ENCODE measurements at regions not wholly inside any gene's neighbourhood (a gene's known extent, or its start where the extent isn't known, plus 50 kb on each side); places are given as distances from the start of the nearest gene placed in this dataset.
"Not testable (repeated sequence)": the region's sequence is repeated elsewhere in the genome, so short reads cannot be mapped to it uniquely, and the experiment has no call there.

GRCh38 chr22:49012712-49013395, 814.8 kb downstream of the BRD1 start:
- no peak for ATAC-seq (ENCODE audit: poor library complexity)
- intact Hi-C loops (cut with DNase I) = no loop called here
- no peak for DNase-seq

GRCh38 chr22:49011769-49012648, 815.7 kb downstream of the BRD1 start:
- DNase-seq = no peak
- no peak for ATAC-seq (ENCODE audit: poor library complexity)
- intact Hi-C loops (cut with DNase I) = no loop called here

DNA sequence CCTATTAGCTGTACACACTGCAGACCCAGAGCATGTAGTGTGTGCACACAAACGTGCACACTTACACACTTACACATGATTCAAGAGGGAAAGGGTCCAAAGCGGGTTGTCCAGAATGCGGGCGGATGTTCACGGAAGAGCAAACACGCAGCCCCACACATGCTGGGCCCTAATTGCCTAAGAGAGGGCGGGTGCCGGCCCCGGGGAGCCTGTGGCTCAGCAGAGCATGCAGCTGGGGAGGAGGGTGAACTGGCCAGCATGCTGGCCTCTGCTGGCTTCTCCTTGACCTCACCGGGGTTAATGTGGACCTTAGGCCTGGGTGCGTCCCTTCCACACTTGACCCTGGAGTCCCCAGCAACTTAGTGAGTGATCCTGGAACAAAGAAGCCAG, 816.3 kb downstream of the BRD1 start:
- intact Hi-C loops (cut with DNase I) = no loop called here
- ATAC-seq (ENCODE audit: poor library complexity) (no peak), DNase-seq (no peak)

- ATAC-seq (ENCODE audit: poor library complexity) (no peak), DNase-seq (no peak)
- intact Hi-C loops (cut with DNase I) = no loop called here
Observed at GRCh38 chr22:49010901-49011300, 816.8 kb downstream of the BRD1 start.

DNA sequence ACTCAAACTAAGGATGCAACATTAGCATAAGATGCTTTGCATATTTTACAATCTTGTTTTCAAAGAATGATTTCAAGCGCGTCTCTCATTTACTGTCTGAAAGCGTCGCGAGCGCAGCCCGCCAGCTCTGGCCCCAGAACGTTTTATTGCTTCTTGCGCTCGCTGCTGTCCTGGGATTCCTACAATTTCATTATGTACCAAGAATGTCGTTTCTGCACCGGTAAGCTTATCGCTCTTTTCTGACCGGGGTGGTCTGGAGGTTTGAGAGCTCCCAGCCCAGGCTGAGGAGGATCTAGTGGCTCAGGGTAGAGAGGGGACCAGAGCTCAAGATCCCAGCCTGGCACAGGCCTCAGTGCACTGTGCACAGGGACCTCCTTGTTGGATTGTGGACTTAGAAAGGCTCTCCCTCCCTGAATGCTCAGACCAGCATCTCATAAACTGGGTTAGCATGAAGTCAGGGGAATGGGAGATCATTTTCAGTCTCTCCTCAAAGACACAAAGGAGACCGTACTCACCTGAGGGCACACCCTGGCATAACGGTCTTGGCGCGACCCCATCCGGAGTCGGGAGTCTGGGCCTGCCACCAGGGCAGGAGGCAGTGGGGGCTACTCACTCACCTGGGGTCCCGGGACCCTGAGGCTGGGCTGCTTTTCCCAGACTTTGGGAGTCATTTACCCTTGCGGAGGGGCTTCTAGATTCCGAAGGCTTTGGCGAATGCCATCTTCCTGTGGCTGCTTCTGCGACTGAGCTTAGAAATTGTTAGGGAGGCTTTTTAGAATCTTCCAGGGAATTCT, 817.4 kb downstream of the BRD1 start:
- intact Hi-C loops (cut with DNase I) = no loop called here
- DNase-seq = no peak
- ATAC-seq (ENCODE audit: poor library complexity) = no peak

DNA sequence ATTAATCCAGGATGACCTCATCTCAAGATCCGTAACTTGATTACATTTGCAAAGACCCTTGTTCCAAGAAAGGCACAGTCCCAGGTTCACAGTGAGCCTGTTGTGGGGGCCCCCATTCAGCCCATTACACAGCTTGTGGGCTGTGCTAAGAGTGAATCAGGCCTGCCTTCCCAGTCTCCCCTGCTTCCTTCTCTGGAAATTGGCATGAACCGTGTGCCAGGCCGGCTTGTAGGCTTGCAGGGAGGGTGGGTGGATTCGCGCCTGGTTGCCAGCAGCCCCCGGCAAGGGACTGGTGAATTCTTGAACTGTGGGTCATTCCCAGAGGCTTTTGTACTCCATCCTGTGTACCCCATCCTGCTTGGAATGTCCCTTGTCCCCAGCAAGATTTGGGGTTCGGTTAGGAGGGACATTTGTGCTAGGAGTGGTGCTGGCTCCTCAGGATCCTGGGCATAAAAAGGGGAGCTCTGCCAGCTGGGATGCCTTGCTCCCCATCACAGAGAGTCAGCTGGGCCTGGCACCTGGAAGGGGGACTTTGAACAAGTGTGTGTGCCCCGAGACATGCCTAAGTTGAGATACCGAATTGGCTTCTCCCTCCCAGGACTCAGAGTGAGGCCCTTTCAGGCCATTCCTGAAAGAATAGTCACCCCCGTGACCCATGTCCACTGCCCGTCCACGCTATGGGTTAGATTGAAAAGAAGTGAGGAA, 818.2 kb downstream of the BRD1 start:
- intact Hi-C loops (cut with DNase I) = no loop called here
- DNase-seq = no peak
- no peak for ATAC-seq (ENCODE audit: poor library complexity)

DNA sequence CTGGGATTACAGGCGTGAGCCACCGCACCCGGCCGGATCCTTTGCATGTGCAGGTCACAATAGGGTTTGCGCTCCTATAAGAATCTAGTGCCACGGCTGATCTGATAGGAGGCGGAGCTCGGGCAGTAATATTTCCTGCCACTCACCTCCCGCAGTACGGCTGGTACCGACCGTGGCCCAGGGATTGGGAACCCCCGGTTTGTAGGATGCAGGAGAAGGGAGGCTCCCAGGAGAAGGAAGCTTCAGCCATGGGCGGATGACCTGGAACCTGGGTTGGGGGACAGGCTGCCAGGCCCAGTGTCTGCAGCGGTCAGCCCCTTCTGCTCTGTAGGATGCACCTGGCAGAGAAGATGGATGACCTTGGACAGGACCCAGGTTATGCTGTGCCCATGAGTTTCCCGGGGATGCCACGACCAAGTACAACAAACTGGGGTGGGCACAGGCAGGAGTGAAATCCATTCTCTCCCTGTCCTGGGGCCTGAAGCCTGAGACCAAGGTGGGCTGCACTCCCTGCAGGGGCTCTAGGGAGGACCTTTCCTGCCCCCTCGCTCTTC, 818.9 kb downstream of the BRD1 start:
- DNase-seq = peak; percentile 15
- no peak for ATAC-seq (ENCODE audit: poor library complexity)
- intact Hi-C loops (cut with DNase I) = no loop called here

- ATAC-seq (ENCODE audit: poor library complexity) (no peak), DNase-seq (no peak)
- intact Hi-C loops (cut with DNase I) = no loop called here
Observed at GRCh38 chr22:49007013-49007653, 820.5 kb downstream of the BRD1 start.

GRCh38 chr22:49006207-49007012, 821.3 kb downstream of the BRD1 start:
- no peak for ATAC-seq (ENCODE audit: poor library complexity)
- peak; percentile 9 for DNase-seq
- intact Hi-C loops (cut with DNase I) = no loop called here

- DNase-seq = peak; percentile 17
- intact Hi-C loops (cut with DNase I) = no loop called here
- no peak for ATAC-seq (ENCODE audit: poor library complexity)
Observed at GRCh38 chr22:49005557-49005956, 822.1 kb downstream of the BRD1 start.

DNA sequence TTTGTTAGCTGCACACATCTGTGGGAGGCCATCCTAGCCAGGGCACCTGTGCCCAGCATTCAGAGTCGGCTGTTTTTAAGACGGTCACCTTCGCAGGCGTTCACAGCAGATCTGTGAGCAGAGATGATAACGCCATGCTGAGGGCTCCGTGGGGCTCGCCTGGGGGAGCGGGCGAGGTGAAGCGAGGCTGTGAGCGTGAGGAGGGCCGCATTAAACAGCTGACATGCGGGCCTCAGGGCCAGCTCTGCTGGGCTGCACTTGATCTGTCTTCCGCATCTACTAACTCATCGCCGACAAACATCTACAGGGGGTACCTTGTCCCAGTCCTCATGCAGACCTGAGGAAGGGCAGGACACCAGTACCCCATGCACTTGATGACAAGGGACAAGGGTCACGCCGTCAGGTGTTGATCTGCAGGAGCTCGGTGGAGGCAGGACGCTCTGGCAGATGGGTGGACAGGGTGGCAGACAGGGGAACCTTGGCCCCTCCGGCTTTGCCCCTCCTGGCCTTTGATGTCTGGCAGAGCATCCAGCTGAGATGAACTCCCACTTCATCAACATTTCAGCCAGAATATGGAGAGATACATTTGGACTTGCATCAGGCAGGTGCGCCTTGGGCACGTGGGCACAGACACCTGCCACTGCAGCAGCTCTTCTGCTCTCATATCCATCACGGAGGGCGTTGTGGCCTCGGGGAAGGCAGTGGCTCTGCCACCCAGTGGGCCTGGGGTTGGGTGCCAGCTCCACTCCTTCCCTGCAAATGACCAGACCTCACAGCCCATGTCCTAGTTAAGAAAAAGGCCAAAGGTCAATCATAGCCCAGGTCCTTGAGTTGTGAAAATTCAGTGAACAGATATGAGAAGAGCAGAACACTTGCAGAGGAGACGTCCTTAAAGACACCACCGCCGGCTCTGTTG, 822.9 kb downstream of the BRD1 start:
- intact Hi-C loops (cut with DNase I) = no loop called here
- DNase-seq (peak; percentile 20), ATAC-seq (ENCODE audit: poor library complexity) (no peak)

DNA sequence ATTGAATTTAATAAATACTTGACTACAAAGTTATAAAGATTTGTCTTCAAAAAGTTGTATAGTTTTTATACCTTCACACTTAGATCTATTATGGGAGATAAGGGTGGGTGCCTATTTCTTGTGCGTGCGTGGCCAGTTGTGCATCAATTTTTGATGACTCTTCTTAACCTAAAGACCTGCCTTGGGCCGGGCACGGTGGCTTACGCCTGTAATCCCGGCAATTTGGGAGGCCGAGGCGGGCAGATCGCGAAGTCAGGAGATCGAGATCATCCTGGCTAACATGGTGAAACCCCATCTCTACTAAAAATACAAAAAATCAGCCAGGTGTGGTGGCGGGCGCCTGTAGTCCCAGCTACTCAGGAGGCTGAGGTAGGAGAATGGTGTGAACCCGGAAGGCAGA, 830.1 kb downstream of the BRD1 start:
- DNase-seq; ATAC-seq (ENCODE audit: poor library complexity); intact Hi-C loops (cut with DNase I): not testable (repeated sequence)

DNA sequence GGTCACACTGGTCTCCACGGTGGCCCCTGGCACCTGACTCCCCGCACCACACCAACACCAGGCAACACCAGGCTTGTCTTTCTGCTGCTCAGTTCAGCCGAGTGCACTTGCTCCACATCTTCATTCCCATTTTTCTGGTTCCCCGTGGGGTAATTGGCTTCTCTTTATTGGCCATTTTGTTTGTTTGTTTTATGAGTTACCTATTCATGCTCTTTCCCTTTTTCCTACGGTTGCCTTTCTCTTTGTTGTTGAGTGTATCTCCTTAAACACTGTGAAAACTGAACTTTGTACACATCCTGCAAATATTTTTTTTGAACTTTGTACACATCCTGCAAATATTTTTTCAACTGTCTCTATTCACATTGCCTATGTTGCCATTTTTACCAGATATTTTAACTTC, 834.0 kb downstream of the BRD1 start:
- DNase-seq (peak; percentile 16), ATAC-seq (ENCODE audit: poor library complexity) (no peak)
- intact Hi-C loops (cut with DNase I) = no loop called here

DNA sequence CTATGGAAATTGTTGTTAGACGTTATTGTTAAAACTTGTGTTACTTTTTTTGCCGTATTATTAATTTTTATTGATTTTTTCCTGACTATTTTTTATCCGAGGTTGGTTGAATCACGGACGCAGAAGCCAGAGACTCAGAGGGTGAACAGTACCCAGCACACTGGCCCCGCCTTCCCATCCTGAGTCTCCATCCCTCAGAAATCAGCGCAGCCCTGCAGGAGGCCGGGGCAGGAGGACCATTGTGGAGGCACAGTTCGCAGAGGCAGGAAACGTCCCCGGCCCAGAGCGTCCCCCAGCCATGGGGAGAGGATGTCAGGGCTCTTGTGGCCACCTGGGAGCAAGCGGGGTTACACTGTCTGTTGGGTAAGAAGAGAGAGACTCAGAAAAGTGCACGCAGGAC, 843.0 kb downstream of the BRD1 start:
- DNase-seq (no peak), ATAC-seq (ENCODE audit: poor library complexity) (no peak)
- intact Hi-C loops (cut with DNase I) = no loop called here

DNA sequence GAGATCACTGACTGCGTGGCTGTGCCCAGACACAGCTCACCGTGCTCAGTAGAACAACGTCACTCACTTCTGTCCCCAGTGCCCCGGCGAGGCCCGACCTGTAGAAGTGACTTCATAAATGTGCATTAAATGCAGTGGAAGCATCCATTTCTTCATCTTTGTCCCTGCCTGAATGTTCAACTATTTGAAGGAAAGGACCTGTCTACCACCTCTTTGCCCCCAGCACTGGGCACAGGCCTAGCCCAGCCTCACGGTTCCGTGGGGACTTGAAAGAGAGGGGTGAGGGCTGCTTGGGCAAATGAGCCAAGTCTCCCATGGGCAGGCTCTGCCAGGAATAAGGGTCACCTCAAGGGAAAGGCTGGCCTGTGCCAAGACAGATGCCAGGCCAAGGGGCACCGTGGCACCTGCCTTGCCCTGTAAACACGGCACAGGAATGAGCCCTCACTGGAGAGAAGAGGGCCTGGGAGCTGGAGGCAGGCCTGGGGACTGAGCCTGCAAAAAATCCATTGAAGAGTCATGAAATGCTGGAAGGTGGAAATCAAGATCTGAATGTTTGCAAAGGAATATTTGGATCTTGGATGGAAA, 845.3 kb downstream of the BRD1 start:
- DNase-seq (no peak), ATAC-seq (ENCODE audit: poor library complexity) (no peak)
- intact Hi-C loops (cut with DNase I) = no loop called here
